WTC11 (cell line): ENCODE measurements at regions not wholly inside any gene's neighbourhood (a gene's known extent, or its start where the extent isn't known, plus 50 kb on each side); places are given as distances from the start of the nearest gene placed in this dataset.

Source experiments
- ATAC-seq: fragments of 200-7000 bp; cut with Tn5 transposase; 2 replicates; pipeline ENCODE4 v1.10.0; 2021; ENCODE audit warnings: mild to moderate bottlenecking, moderate library complexity
- CTCF ChIA-PET: fragments of 300-600 bp; sonication (Branson Sonifier 250); formaldehyde crosslinking; loops from one replicate; lab custom pipeline; 2021; ENCODE audit warnings: antibody characterized with exemption; lab: Charles Lee
- POLR2A ChIA-PET: fragments of 350-600 bp; sonication (Branson Sonifier 250); formaldehyde crosslinking; loops from one replicate; lab custom pipeline; 2021; ENCODE audit warnings: antibody characterized with exemption; lab: Charles Lee
- DNase-seq: peaks from one replicate; pipeline ENCODE4 v3.0.0; 2021; ENCODE audit warnings: low spot score
- H3K27ac Mint-ChIP-seq: 2 replicates; pipeline ENCODE4 v1.8.0; 2021; ENCODE audit warnings: mixed read lengths
- H3K27me3 Mint-ChIP-seq: 2 replicates; pipeline ENCODE4 v1.8.0; 2021; ENCODE audit warnings: low read depth, mild to moderate bottlenecking, moderate library complexity, mixed read lengths
- H3K36me3 Mint-ChIP-seq: 2 replicates; pipeline ENCODE4 v1.8.0; 2021; ENCODE audit warnings: mixed read lengths
- H3K4me1 Mint-ChIP-seq: 2 replicates; pipeline ENCODE4 v1.8.0; 2022; ENCODE audit warnings: mixed read lengths
- H3K4me3 Mint-ChIP-seq: 2 replicates; pipeline ENCODE4 v1.8.0; 2021; ENCODE audit warnings: mild to moderate bottlenecking, moderate library complexity, mixed read lengths
- H3K9me3 Mint-ChIP-seq: 2 replicates; pipeline ENCODE4 v1.8.0; 2021; ENCODE audit warnings: mixed read lengths
- CREB1 ChIP-seq: sonication (generic); formaldehyde crosslinking; IDR thresholded peaks from 2 replicates; pipeline ENCODE4 v1.8.0; 2023; ENCODE audit warnings: mild to moderate bottlenecking, missing genetic modification reagents
- ESRRA ChIP-seq: sonication (generic); formaldehyde crosslinking; IDR thresholded peaks from 2 replicates; pipeline ENCODE4 v1.8.1; 2022; ENCODE audit warnings: mild to moderate bottlenecking, missing genetic modification reagents, borderline replicate concordance
- ETV6 ChIP-seq: sonication (generic); formaldehyde crosslinking; IDR thresholded peaks from 2 replicates; pipeline ENCODE4 v1.8.1; 2022; ENCODE audit warnings: mild to moderate bottlenecking, missing genetic modification reagents
- FOXJ3 ChIP-seq: sonication (generic); formaldehyde crosslinking; IDR thresholded peaks from 2 replicates; pipeline ENCODE4 v1.9.0; 2021; ENCODE audit warnings: missing genetic modification reagents, mild to moderate bottlenecking, borderline replicate concordance
- GABPB1 ChIP-seq: sonication (generic); formaldehyde crosslinking; IDR thresholded peaks from 2 replicates; pipeline ENCODE4 v1.8.1; 2023; ENCODE audit warnings: mild to moderate bottlenecking, missing genetic modification reagents
- GTF2I ChIP-seq: fragments of 250-450 bp; sonication (Bioruptor Pico); conservative IDR thresholded peaks from 2 replicates; pipeline ENCODE4 v1.4.0; 2021; ENCODE audit warnings: mild to moderate bottlenecking
- MXD4 ChIP-seq: fragments of 250-450 bp; sonication (Bioruptor Pico); IDR thresholded peaks from 2 replicates; pipeline ENCODE4 v1.8.0; 2021; ENCODE audit warnings: mild to moderate bottlenecking, moderate library complexity, borderline replicate concordance
- NR3C1 ChIP-seq: sonication (generic); formaldehyde crosslinking; conservative IDR thresholded peaks from 2 replicates; pipeline ENCODE4 v1.8.1; 2023; ENCODE audit warnings: low read depth, mild to moderate bottlenecking, missing genetic modification reagents
- PRRX2 ChIP-seq: fragments of 250-450 bp; sonication (Bioruptor Pico); IDR thresholded peaks from 2 replicates; pipeline ENCODE4 v1.8.0; 2021; ENCODE audit warnings: mild to moderate bottlenecking
- RELA ChIP-seq: sonication (generic); formaldehyde crosslinking; IDR thresholded peaks from 2 replicates; pipeline ENCODE4 v1.8.1; 2022; ENCODE audit warnings: missing genetic modification reagents, mild to moderate bottlenecking, borderline replicate concordance
- SP1 ChIP-seq: sonication (generic); formaldehyde crosslinking; conservative IDR thresholded peaks from 2 replicates; pipeline ENCODE4 v1.8.1; 2022; ENCODE audit warnings: missing genetic modification reagents
- TCF7 ChIP-seq: sonication (generic); formaldehyde crosslinking; IDR thresholded peaks from 2 replicates; pipeline ENCODE4 v1.8.0; 2022; ENCODE audit warnings: mild to moderate bottlenecking, low read depth, missing genetic modification reagents, moderate library complexity
- TEAD4 ChIP-seq: sonication (generic); formaldehyde crosslinking; IDR thresholded peaks from 2 replicates; pipeline ENCODE4 v1.8.0; 2022; ENCODE audit warnings: mild to moderate bottlenecking, missing genetic modification reagents
- ZNF263 ChIP-seq: sonication (generic); formaldehyde crosslinking; IDR thresholded peaks from 2 replicates; pipeline ENCODE4 v1.8.1; 2022; ENCODE audit warnings: low read depth, mild to moderate bottlenecking, moderate library complexity, missing genetic modification reagents
- ZNF317 ChIP-seq: sonication (generic); formaldehyde crosslinking; IDR thresholded peaks from 2 replicates; pipeline ENCODE4 v1.8.1; 2023; ENCODE audit warnings: low read depth, mild to moderate bottlenecking, moderate library complexity, missing genetic modification reagents, borderline replicate concordance
- TF ChIP-seq, protein P1 (sequence below): sonication (generic); formaldehyde crosslinking; IDR thresholded peaks from 2 replicates; pipeline ENCODE4 v1.8.1; 2023; ENCODE audit warnings: mild to moderate bottlenecking, missing genetic modification reagents, moderate library complexity
- TF ChIP-seq, protein P2 (sequence below): fragments of 250-450 bp; sonication (Bioruptor Pico); IDR thresholded peaks from 2 replicates; pipeline ENCODE4 v1.9.0; 2021; ENCODE audit warnings: moderate library complexity, mild to moderate bottlenecking, inconsistent platforms, borderline replicate concordance
- TF ChIP-seq, protein P3 (sequence below): sonication (generic); formaldehyde crosslinking; IDR thresholded peaks from 2 replicates; pipeline ENCODE4 v1.8.1; 2022; ENCODE audit warnings: mild to moderate bottlenecking, moderate library complexity, missing genetic modification reagents
- TF ChIP-seq, protein P4 (sequence below): sonication (generic); formaldehyde crosslinking; IDR thresholded peaks from 2 replicates; pipeline ENCODE4 v1.8.1; 2023; ENCODE audit warnings: mild to moderate bottlenecking, moderate library complexity, missing genetic modification reagents
- TF ChIP-seq, protein P5 (sequence below): sonication (generic); formaldehyde crosslinking; IDR thresholded peaks from 2 replicates; pipeline ENCODE4 v1.8.0; 2022; ENCODE audit warnings: mild to moderate bottlenecking, missing genetic modification reagents
- TF ChIP-seq, protein P6 (sequence below): fragments of 250-450 bp; sonication (Bioruptor Pico); IDR thresholded peaks from 2 replicates; pipeline ENCODE4 v1.8.0; 2021; ENCODE audit warnings: mild to moderate bottlenecking
- TF ChIP-seq, protein P7 (sequence below): sonication (generic); formaldehyde crosslinking; IDR thresholded peaks from 2 replicates; pipeline ENCODE4 v1.8.0; 2022; ENCODE audit warnings: missing genetic modification reagents
- TF ChIP-seq, protein P8 (sequence below): sonication (generic); formaldehyde crosslinking; IDR thresholded peaks from 2 replicates; pipeline ENCODE4 v1.8.0; 2023; ENCODE audit warnings: missing genetic modification reagents

DNA sequence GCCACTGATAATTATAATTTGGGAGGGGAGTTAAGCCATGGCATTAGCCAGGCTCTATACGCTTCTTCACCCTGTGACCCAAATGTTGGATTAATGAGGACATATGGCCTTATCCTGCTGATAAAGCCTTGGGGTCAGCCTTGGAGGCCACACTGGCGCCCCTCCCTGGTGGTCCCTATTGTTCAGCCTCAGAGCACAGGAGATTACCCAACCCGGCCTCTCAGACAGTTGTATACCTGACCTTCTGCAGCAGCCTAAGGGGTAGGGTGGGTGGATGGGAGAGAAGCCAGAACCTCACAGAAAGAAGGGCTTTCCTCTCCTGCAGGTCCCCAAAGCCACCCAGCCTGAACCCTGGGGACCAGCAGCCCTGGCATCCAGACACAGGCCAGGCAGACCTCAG lies 76.8 kb downstream of the LINC00237 start:
- no peaks in the 10 kb centered on the region for H3K36me3 Mint-ChIP-seq
- peaks cover 10% of the 10 kb centered on the region for H3K4me1 Mint-ChIP-seq
- no peak overlapping the region for H3K4me3 Mint-ChIP-seq
- ChIA-PET CTCF (no interaction called here), POLR2A (no interaction called here)
- TF ChIP-seq, protein P1, sequence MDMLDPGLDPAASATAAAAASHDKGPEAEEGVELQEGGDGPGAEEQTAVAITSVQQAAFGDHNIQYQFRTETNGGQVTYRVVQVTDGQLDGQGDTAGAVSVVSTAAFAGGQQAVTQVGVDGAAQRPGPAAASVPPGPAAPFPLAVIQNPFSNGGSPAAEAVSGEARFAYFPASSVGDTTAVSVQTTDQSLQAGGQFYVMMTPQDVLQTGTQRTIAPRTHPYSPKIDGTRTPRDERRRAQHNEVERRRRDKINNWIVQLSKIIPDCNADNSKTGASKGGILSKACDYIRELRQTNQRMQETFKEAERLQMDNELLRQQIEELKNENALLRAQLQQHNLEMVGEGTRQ (CRISPR knock-in tag): no peak
- no peak for TF ChIP-seq ZNF317 (CRISPR knock-in tag)
- TF ChIP-seq FOXJ3 (CRISPR knock-in tag): no peak
- TF ChIP-seq MXD4 (CRISPR knock-in tag): no peak
- TF ChIP-seq, protein P2, sequence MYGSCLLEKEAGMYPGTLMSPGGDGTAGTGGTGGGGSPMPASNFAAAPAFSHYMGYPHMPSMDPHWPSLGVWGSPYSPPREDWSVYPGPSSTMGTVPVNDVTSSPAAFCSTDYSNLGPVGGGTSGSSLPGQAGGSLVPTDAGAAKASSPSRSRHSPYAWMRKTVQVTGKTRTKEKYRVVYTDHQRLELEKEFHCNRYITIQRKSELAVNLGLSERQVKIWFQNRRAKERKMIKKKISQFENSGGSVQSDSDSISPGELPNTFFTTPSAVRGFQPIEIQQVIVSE: no peak
- TF ChIP-seq, protein P3, sequence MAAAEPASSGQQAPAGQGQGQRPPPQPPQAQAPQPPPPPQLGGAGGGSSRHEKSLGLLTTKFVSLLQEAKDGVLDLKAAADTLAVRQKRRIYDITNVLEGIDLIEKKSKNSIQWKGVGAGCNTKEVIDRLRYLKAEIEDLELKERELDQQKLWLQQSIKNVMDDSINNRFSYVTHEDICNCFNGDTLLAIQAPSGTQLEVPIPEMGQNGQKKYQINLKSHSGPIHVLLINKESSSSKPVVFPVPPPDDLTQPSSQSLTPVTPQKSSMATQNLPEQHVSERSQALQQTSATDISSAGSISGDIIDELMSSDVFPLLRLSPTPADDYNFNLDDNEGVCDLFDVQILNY (CRISPR knock-in tag): no peak
- TF ChIP-seq, protein P4, sequence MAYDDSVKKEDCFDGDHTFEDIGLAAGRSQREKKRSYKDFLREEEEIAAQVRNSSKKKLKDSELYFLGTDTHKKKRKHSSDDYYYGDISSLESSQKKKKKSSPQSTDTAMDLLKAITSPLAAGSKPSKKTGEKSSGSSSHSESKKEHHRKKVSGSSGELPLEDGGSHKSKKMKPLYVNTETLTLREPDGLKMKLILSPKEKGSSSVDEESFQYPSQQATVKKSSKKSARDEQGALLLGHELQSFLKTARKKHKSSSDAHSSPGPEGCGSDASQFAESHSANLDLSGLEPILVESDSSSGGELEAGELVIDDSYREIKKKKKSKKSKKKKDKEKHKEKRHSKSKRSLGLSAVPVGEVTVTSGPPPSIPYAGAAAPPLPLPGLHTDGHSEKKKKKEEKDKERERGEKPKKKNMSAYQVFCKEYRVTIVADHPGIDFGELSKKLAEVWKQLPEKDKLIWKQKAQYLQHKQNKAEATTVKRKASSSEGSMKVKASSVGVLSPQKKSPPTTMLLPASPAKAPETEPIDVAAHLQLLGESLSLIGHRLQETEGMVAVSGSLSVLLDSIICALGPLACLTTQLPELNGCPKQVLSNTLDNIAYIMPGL: no peak
- TF ChIP-seq, protein P5, sequence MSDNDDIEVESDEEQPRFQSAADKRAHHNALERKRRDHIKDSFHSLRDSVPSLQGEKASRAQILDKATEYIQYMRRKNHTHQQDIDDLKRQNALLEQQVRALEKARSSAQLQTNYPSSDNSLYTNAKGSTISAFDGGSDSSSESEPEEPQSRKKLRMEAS (CRISPR knock-in tag): no peak
- TF ChIP-seq GABPB1 (CRISPR knock-in tag): no peak
- no peak for TF ChIP-seq PRRX2 (CRISPR knock-in tag)
- TF ChIP-seq, protein P6, sequence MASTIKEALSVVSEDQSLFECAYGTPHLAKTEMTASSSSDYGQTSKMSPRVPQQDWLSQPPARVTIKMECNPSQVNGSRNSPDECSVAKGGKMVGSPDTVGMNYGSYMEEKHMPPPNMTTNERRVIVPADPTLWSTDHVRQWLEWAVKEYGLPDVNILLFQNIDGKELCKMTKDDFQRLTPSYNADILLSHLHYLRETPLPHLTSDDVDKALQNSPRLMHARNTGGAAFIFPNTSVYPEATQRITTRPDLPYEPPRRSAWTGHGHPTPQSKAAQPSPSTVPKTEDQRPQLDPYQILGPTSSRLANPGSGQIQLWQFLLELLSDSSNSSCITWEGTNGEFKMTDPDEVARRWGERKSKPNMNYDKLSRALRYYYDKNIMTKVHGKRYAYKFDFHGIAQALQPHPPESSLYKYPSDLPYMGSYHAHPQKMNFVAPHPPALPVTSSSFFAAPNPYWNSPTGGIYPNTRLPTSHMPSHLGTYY: no peak
- no peak for TF ChIP-seq TCF7
- TF ChIP-seq ESRRA (CRISPR knock-in tag): no peak
- TF ChIP-seq GTF2I (CRISPR knock-in tag): no peak
- TF ChIP-seq, protein P7, sequence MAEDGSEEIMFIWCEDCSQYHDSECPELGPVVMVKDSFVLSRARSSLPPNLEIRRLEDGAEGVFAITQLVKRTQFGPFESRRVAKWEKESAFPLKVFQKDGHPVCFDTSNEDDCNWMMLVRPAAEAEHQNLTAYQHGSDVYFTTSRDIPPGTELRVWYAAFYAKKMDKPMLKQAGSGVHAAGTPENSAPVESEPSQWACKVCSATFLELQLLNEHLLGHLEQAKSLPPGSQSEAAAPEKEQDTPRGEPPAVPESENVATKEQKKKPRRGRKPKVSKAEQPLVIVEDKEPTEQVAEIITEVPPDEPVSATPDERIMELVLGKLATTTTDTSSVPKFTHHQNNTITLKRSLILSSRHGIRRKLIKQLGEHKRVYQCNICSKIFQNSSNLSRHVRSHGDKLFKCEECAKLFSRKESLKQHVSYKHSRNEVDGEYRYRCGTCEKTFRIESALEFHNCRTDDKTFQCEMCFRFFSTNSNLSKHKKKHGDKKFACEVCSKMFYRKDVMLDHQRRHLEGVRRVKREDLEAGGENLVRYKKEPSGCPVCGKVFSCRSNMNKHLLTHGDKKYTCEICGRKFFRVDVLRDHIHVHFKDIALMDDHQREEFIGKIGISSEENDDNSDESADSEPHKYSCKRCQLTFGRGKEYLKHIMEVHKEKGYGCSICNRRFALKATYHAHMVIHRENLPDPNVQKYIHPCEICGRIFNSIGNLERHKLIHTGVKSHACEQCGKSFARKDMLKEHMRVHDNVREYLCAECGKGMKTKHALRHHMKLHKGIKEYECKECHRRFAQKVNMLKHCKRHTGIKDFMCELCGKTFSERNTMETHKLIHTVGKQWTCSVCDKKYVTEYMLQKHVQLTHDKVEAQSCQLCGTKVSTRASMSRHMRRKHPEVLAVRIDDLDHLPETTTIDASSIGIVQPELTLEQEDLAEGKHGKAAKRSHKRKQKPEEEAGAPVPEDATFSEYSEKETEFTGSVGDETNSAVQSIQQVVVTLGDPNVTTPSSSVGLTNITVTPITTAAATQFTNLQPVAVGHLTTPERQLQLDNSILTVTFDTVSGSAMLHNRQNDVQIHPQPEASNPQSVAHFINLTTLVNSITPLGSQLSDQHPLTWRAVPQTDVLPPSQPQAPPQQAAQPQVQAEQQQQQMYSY (CRISPR knock-in tag): no peak
- no peak overlapping the region for H3K27ac Mint-ChIP-seq
- no peak for DNase-seq
- H3K9me3 Mint-ChIP-seq: no peaks in the 10 kb centered on the region
- no peak for ATAC-seq
- H3K27me3 Mint-ChIP-seq: no peaks in the 10 kb centered on the region; the same call in 1 of the 2 replicates

DNA sequence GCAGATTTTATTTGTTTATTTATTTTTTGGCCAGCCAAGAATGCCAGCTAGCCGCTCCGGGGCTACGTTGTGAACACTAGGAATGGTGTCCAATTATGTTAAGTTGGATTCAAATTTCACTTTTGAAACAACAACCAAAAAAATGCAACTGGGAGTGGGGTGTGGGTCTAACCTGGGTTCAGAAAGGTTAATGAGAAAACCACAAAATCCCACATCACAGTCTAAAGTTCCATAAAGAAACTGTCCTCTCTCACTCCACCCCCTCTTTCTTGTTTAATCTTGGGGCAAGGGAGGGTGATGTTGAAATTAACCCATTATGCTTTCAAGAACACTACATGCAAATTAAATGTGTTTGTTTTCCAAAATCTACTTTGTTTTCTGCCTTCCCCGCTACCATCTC lies 77.2 kb downstream of the LINC00237 start:
- POLR2A ChIA-PET: no interaction called here
- H3K9me3 Mint-ChIP-seq: no peaks in the 10 kb centered on the region
- no peak for DNase-seq
- no peak for ATAC-seq
- CTCF ChIA-PET: interaction anchor here (1.3 to 1.9 kb wide), 2 partner anchors 20 to 164 kb away, joined by 3 to 16 read pairs; no protein-coding TSS in a partner anchor
- H3K27me3 Mint-ChIP-seq: no peaks in the 10 kb centered on the region; the same call in 1 of the 2 replicates
- H3K4me3 Mint-ChIP-seq: no peak overlapping the region
- no peaks in the 10 kb centered on the region for H3K36me3 Mint-ChIP-seq
- peaks cover 6% of the 10 kb centered on the region for H3K4me1 Mint-ChIP-seq
- H3K27ac Mint-ChIP-seq: no peak overlapping the region
- TF ChIP-seq TEAD4 (CRISPR knock-in tag): no peak
- no peak for TF ChIP-seq CREB1 (CRISPR knock-in tag)
- TF ChIP-seq ZNF263 (CRISPR knock-in tag): no peak
- no peak for TF ChIP-seq SP1 (CRISPR knock-in tag)
- TF ChIP-seq, protein P8, sequence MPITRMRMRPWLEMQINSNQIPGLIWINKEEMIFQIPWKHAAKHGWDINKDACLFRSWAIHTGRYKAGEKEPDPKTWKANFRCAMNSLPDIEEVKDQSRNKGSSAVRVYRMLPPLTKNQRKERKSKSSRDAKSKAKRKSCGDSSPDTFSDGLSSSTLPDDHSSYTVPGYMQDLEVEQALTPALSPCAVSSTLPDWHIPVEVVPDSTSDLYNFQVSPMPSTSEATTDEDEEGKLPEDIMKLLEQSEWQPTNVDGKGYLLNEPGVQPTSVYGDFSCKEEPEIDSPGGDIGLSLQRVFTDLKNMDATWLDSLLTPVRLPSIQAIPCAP (CRISPR knock-in tag): no peak
- no peak for TF ChIP-seq ETV6 (CRISPR knock-in tag)
- TF ChIP-seq NR3C1: no peak
- no peak for TF ChIP-seq RELA (CRISPR knock-in tag)
